Heart left ventricle (tissue), 13 donors: ENCODE measurements at regions not wholly inside any gene's neighbourhood (a gene's known extent, or its start where the extent isn't known, plus 50 kb on each side); places are given as distances from the start of the nearest gene placed in this dataset.

Source experiments
- POLR2A ChIP-seq, 2 donors: fragments of 450-650 bp; IDR thresholded peaks; one replicate each; pipeline ENCODE4 v1.6.1; 2017; ENCODE audit warnings: antibody characterized with exemption in 2 of 2, mild to moderate bottlenecking in 2 of 2, moderate library complexity in 2 of 2
- TF ChIP-seq, protein P1 (sequence below), 12 donors: fragments of 200-600 bp; sonication (generic) in 4 of 12; IDR thresholded peaks; one replicate each; pipeline versions ENCODE4 v1.5.0 to v1.8.0; 2018 to 2022; ENCODE audit warnings: antibody characterized with exemption in 12 of 12, mild to moderate bottlenecking in 5 of 12
- donor health status: ischemic (EF 13 %, LVEDD 7.1; RV severe dilation, severe dysfunction).
- donor health status: DM: no; HTN: yes; CAD: no.
- donor health status: DM: no; HTN: no; CAD: no.
- donor health status: ischemic (EF 25% LVEDD 6.9; RV normal size, moderate dysfunction).
- donor health status: ischemic (EF 25% LVEDD 5.7; RV mildly dilated, moderate dysfunction).
- donor health status: ischemic (EF 35%, LVEDD 5.7; RV mildly dilated, moderate dysfunction).
- donor health status: nonischemic (EF 11% LVEDD 7.7; RV severe dilation, severe dysfunction).
- donor health status: DM: yes; HTN: yes; CAD: no.
- donor health status: PGD.
- donor health status: ischemic (EF 29% LVEDD 5.4; RV normal size, mild dysfunction).
- donor health status: nonischemic (EF 23%, LVEDD 6.1; RV moderate dilation, normal function).

- TF ChIP-seq POLR2A (IDR thresholded peaks at IDR 0.05), result no peak
- TF ChIP-seq, protein P1, sequence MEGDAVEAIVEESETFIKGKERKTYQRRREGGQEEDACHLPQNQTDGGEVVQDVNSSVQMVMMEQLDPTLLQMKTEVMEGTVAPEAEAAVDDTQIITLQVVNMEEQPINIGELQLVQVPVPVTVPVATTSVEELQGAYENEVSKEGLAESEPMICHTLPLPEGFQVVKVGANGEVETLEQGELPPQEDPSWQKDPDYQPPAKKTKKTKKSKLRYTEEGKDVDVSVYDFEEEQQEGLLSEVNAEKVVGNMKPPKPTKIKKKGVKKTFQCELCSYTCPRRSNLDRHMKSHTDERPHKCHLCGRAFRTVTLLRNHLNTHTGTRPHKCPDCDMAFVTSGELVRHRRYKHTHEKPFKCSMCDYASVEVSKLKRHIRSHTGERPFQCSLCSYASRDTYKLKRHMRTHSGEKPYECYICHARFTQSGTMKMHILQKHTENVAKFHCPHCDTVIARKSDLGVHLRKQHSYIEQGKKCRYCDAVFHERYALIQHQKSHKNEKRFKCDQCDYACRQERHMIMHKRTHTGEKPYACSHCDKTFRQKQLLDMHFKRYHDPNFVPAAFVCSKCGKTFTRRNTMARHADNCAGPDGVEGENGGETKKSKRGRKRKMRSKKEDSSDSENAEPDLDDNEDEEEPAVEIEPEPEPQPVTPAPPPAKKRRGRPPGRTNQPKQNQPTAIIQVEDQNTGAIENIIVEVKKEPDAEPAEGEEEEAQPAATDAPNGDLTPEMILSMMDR (IDR thresholded peaks at IDR 0.05), result no peak
These were observed 150.6 kb upstream of the OGFRL1 start for GRCh38 chr6:71137973-71138372.
